Fibroblast of peridontal ligament (primary cell): ENCODE measurements at regions not wholly inside any gene's neighbourhood (a gene's known extent, or its start where the extent isn't known, plus 50 kb on each side); places are given as distances from the start of the nearest gene placed in this dataset.

ENCODE experiments used
- DNase-seq: peaks from one replicate; pipeline ENCODE4 v3.0.0-alpha.2; 2010; ENCODE audit errors: extremely low read depth

DNA sequence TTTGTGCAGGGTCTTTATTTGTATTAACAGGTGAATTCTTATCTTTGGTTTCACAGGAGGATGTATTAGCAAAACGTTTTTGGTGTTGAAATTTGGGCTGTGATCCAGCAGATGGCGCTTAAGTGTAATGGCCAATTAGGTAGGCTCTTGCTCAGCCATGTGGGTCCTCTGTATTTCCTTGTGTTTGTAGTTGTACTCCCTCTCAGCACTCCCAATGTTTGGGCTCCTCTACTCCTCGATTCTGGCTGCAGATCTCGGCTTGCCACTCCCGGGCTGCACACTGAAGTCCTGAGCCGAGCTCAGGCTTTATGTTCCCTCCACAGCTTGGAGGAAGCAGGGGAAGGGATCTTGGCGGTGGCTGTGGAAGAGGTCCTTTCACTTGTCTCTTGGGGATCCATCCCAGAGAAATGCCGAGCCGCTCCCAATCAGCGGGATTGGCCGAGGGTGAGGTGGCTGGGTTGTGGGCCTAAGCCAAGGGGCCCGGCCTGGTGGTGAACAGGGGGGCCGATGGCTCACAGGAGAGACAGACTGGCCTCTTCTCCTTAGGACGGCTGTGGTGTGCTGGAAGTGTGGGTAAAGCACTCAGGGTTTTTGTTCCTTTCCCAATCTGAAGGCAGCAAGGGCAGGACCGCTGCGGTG, 133.7 kb downstream of the AEBP2 start:
- DNase-seq = peak; percentile 56

DNA sequence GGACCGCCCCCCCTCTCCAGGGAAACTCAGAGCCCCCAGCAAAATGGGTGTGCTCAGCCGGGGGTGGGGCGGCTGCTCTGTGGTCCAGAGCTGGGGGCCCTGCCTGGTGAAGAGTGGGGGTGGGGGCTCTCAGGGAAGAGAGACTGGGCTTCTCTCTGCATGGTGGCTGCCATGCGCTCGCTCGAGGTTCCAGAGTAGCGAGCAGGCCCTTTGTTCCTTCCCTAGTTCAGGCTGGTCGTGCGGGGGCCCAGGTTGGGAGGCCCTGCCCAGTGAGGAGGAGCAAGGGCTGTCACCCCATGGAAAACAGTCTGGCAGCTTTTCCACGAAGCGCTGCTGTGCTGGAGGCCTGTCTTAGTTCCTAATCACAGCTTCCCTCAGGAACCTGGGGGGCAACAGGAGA, 134.6 kb downstream of the AEBP2 start:
- no peak for DNase-seq

DNA sequence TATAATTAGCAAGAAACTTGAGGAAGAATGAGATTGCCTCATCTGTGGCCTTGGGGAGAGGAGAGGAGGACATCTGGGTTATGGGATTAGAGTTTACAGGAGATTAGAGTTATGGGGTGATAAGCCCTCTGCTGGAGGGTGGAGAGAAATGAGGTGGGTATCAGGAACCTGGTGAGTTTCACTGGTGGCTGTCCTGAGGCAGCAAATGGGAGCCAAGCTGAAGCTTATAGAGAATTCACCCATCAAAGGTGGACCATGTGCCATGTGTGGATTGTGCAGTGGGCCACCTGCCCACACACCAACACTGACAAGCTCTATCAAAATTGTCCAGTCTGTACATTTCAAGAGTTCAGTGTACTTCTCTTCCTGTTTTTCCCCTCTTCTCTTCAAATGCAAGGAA, 135.3 kb downstream of the AEBP2 start:
- no peak for DNase-seq

DNA sequence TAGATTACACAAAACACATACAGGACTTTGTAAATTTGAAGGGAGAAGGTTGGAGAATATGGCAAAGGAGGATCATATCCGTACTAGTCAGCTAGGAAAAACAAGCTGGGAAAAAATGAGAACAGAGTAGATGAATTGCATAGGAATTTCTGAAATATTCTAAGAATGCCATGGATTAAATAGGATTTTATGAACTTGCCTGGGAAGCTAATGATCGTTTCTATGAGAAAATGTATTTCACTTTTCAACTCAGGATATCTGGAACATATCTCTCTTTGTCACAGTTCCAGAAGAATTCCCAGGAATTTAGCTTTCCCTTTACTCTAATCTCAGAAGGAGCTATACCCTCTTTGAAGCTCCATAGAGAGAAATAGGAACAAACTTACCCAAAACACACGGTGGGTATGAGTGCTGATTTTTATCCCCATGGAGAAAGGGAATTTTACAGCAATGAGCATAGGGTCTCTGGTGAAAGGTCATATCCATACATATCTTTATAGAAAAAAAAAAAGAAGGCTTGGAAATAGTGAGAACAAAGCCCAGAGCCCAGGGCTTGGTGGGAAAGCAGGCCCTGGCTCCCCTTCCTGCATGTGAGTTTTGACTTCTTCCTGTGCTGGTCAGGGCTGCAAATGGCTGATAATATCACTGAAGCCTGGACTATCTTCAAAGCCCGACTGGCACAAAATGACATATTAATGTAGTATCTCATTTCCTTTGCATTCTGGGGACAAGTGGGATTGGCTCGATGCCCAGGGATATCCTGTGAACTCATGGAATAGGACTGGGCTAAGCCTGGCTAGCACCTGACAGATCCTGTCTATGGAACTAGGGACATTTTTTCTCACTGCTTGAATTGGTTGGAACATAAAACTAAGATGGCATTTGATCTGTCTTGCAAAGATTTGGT, 136.3 kb downstream of the AEBP2 start:
- DNase-seq = peak; percentile 58

DNA sequence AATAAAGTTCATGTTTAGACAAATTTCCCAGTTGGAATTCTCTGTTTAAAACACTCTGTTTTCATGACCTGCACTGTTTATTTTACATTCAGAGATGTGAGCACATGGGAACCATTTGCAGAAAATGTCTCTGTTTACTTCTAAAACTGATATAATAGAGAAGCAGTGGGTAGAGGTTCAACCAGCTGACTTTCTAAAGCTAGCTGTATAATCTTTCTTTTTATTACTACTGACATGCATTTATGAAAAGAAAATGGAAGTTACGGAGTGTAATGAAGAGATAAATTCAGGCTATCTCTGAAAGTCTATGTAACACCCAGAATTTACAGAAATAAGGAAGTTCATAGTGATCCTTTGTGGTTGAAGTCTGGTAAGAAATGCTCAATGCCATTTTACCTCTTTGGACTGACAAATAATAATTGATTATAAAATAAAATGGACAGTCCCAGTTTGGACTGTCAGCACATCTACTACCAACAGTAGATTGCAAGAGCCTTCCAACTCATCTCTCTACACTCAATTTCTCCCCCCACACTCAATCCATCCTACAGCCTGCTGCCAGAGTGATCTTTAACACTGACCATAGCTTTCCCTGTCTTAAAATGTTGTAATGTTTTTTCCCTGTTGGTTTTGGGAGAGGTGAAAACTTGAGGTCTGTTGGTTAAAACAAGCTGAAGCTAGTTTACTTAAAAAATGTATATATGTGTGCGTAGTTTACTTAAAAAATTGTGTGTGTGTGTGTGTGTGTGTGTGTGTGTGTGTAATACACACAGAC, 137.4 kb downstream of the AEBP2 start:
- peak; percentile 80 for DNase-seq

DNA sequence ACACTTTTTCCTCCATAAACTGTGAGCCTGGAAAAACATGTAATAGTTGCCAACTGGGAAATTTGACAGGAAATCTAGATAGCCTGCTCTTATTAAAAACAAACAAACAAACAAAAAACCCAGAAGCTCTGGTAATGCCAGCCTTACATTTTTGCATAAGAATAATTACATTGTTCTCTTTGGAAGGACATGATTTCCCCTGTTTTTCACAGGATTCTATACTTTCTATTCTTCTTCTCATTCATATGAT, 137.9 kb downstream of the AEBP2 start:
- no peak for DNase-seq

DNA sequence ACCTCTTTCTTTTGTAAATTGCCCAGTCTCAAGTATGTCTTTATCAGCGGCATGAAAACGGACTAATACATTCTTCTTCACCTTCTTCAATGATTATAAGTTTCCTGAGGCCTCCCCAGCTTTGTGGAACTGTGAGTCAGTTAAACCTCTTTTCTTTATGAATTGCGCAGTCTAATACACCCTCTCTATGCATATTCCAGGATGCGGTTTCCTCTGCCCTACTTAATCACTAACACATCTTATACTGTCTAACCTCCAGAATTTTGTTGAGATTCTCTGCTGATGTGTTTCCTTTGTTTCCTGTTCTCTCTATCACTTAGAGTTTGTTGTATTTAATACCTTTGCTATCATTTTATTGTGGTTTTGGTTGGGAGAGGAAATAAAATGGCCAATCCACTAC, 145.4 kb downstream of the AEBP2 start:
- no peak for DNase-seq

DNA sequence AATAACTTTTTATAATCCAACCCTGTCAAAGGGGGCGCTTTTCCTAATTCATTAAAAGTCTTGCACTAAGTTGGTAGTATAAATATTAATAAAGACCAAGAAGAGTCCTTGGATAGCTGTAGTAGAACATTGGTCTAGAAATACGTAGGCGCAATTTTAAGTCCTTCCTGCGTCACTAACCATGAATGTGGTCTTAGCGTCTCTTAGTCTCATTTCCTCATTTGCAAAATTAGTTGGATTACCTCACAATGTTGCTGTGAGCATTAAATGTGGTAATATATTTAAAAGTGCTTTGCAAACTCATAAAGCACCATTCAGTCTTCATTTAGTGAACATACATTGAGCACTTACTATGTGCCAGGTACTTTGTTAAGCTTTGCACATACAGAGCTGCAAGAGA, 149.7 kb downstream of the AEBP2 start:
- DNase-seq = no peak

DNA sequence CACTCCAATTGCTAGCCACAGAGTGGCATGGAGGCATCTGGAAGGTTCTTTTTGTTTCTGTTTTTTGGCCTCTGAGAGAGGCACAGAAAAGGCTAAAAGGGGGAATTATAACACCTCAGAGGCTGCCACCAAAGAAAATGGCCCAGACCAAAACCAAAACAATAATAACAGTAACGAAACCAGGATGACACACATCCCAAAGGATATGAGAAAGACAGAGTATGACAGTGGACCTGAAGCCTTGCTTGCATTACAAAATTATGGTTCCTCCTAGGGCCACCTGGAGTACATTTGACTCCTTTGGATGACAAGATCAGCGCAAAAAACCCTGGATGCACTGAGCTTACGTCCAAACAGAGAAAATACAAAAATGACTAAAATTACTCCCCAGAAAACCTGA, 152.7 kb downstream of the AEBP2 start:
- DNase-seq = no peak

DNA sequence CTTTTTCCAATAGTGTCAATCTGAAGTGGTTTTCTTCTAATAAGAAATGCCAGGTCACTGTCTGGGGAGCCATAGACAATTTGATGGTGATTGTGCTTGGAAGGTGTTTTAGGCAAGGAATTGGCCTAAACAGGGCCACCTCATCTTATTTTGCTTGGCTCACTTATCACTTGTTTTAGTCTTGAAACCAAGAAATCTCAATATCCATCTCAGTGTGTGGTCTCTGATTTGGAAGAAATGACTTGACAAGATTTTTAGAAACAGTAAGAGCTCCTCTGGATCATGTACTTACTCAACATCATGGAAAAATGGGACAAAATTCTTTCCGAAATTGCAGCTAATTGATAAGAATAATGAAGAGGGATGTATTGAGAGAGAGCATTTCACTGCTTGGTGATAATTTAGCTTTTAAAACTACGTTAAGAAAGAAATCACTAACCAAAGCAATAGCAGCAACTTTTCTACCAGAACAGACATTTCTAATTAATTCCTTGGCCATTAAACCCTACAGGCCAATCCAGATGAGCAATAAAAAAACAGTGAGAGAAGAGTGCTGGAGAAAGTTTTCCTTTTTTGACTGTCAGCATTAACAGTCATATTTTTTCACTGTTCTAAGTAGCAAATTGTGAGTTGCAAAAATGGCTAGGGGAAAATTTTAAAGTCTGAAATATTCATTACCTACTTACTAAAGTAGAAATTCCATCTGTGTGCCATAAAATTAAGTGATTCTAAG, 157.3 kb downstream of the AEBP2 start:
- no peak for DNase-seq

DNA sequence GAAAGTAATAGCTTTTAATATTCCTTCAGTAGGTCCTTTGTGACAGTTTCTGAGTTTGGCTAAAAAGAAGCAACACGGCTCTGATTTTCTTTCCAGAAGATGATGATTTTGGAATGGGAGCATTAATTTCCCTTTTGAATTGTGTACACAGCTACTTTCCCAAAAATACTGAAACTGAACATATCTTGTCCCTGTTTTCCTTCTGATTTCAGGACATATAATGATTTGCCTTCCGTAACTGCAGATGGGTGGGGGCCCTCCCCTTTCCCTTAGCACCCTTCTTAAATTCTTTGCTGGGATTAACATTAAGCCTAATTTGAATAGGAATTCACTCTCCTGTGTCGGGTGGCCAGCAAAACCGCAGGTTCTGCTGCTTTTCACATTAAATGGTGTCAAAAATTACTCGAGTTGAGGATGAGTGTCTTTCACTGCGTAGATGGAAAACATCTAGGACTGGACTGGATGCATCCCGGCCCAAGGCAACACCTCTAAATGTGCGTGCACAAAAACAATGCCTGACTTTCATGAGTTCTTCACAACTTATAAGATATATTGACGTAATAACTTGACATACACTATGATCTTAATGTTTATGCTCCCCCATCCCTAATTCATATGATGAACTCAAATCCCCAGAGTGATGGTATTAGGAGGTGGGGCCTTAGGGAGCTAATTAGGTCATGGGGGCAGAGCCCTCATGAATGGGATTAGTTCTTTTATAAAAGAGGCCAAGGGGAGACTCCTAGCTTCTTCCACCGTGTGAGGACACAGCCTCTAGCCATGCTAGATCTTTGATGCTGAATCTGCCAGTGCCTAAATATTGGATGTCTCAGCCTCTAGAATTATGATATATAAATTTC, 158.1 kb downstream of the AEBP2 start:
- DNase-seq = no peak

DNA sequence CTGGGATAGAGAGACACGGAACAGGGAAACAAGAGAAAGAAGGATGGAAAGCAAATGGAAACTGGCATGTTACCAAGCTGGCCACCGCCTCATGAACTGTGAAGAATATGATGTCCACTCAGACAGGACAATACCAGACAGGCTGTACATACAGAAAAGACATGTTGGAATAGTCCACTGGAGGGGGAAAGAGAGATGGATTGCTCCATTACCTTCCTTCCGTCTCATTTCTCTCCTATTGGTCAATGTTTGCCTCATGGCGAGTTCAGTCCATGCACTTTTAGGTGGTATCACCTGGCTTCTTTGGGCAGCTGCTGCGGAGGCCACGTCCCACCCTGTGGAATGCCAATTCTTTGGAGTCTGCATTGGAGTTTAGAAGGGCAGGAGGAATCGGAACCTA, 166.4 kb downstream of the AEBP2 start:
- no peak for DNase-seq

DNA sequence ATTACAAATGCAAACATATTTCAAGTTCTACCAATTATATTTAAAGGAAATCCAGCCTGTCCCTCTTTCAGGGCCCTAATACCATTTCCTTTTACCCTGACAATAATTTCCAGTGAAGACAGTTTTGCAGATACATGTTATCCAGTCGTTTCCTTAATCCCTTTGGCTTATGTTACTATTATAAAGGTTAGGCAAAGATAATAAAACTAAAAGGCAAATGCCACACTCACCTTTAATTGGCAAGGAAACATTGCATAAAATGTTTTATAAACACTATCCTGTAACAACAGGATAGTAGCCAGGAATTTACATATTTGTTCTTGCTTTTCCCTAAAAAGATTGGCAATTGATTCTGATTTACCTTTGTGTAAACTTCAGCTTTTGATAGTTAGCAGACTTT, 168.7 kb downstream of the AEBP2 start:
- DNase-seq = no peak

DNA sequence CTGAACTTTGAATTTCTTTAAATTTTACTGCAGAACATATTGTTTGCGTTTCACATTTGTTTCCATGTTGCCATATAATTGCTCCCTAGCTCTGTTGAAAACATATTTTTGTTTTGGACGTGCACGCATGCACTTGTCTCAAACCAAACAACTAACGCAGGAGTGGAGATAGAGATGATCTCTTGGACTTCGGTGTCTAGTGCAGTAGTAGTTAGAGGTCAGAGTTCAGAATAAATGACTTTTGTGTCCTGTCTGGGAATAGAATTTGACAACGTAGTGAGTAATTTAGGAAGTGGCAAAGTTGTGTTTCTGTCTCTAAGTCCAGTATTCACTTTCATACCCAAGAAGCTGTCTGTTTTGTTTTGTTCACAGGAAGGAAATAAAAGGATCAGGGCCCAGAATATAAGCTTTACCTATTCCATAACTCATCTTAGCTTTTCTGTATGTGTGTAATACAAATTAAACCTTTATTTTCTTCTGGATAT, 173.8 kb downstream of the AEBP2 start:
- DNase-seq = no peak

DNA sequence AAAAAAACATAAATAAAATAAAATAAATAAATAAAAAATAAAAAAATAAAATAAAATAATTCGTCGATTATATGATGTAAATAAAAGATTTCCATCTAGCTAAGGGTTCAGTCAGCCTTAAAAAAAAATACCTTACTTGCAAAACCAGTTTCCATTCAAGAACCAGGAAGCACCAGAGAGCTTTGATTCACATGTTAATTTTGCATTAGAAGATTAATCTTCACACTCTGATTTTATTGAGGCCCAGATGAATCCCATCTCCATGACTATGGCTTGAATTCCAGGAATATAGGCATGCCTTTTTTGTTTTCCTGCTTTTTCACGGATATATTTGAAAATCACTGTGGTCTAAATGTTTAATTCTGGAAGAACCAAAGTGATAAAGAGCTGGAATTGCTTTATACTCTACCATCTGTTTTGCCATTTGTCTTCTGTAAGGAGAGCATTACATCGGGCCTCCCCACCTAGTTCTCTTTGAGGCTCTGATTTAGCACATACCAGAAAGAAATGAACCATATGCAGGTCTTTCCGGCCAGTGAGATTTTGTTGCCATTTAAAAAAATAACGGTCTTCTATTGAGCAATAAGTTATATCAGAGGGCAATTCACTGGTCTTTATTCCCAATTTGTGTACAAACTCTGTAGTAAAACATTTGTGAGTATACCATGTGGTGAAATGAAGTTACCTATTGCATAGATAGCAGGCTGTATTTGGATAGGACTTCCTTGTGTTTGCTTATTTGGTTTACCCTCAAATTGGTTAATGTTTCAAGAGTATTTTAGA, 175.5 kb downstream of the AEBP2 start:
- DNase-seq = no peak

DNA sequence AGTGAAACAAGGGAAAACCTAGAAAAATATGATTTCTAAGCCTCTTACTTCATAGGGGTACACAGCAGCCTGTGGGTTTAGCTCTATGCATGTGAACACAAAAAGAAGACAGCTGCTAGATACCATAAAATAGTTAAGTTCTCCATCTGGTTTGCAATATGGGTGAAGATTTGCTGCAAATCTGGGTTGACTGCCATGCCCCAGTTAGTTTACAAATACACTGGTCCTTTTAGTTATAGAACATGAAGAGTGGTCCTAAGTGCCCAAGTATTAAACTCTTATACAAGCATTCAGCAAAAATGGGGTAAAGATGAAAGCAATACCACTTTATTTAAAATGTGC, 176.1 kb downstream of the AEBP2 start:
- DNase-seq = no peak

DNA sequence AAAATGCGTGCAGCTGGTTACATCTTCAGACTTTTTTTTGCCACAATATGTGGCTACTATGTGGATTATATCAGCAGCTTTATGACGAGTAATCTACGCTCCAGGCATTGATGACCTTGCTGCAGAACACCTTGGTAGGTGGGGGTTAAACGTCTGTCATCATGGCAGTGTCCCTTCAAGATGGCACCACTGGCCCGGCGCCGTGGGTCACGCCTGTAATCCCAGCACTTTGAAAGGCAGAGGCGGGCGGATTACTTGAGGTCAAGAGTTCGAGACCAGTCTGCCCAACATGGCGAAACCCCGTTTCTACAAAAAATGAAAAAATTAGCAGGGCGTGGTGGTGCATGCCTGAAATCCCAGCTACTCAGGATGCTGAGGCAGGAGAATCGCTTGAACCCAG, 177.5 kb downstream of the AEBP2 start:
- no peak for DNase-seq

DNA sequence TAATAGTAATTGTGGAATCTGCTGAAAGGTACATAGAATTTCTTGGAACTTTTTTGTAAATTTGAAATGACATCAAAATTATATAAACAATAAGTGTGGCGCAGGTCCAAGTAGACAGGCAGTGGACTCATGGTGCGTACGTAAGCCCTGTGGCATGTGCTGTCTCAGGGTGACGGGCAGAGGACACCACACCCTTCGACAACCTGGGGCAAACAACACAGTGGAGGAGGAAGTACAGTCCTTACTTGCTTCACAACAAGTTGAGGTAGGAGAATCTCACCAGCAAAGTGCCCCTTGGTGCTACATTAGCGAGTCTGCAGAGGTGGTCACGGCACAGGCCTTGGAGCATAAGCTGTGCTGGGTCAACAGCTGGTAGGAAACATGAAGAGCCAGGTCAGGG, 180.9 kb downstream of the AEBP2 start:
- no peak for DNase-seq

DNA sequence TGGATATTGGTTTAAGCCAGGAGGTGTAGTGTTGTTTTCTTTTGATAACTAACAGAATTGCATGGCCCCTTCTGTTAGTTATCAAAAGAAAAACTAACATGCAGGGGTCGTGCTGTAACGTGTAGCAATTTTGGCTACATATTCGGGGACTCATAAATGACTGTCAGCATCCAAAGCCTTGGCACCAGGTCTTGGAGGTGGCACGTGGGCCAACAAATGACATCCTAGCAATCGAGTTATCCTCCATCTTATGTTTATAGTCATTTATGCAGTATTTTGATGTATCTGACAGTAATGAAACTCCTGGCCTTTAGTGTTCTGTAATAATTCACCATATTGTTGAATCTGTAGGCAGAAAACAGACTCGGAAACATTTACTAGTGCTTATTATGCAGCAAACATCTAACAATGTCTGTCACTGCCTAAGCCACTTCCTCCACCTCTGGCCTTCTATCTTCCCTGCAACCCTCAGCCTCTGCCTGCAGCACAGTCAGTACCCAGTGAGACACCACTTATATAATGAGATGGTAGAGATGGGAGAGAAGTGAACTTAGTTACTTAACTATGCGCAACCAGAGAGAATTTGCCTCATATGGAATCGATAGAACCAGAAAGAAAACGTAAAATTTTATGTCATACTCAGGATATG, 184.6 kb downstream of the AEBP2 start:
- DNase-seq = no peak

DNA sequence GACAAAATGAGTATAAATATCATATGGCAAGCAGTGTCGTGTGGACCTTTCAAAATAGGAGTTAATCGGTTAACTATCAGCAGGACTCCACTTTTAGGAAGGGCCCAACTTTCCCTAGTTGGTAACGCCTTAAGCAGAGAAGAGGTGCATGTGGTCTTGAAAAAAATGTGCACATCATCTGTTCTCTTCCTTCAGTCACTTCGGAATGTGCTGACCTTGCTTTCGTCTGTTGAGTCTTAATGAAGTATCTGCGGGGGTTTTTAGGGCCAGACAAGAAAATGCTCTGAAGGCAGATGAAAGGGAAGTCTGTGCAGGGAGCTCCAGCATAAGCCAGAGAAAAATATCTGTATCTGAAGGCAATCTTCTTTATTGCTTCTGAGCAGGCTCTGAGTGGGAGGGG, 185.2 kb downstream of the AEBP2 start:
- DNase-seq = no peak
